NCI-H748 treated with DMSO at 0.1 percent for 48 hours (cell line): ENCODE measurements at regions not wholly inside any gene's neighbourhood (a gene's known extent, or its start where the extent isn't known, plus 50 kb on each side); places are given as distances from the start of the nearest gene placed in this dataset.

ENCODE experiments used
- DNase-seq: peaks from one replicate; lab custom pipeline; 2025; lab: John Stamatoyannopoulos, UW

DNA sequence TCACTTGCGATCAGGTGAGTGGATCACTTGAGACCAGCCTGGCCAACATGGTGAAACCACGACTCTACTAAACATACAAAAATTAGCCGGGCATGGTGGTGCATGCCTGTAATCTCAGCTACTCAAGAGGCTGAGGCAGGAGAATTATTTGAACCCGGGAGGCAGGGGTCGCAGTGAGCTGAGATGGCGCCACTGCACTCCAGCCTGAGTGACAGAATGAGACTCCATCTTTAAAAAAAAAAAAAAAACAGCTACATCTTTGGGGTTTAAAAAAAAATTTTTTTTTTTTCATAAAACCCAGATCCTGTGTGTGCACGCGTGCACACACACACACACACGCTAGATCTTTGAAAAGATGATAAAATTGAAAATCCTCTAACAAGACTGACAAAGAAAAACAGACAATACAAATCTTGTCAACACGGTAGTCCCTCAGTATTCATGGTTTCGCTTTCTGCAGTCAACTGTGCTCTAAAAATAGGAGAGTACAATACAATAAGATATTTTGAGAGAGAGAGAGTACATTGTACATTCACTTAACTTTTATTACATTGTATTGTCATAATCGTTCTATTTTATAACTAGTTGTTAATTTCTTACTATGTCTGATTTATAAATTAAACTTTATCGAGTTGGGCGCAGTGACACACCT lies 295.3 kb upstream of the RGS6 start:
- no peak for DNase-seq

DNA sequence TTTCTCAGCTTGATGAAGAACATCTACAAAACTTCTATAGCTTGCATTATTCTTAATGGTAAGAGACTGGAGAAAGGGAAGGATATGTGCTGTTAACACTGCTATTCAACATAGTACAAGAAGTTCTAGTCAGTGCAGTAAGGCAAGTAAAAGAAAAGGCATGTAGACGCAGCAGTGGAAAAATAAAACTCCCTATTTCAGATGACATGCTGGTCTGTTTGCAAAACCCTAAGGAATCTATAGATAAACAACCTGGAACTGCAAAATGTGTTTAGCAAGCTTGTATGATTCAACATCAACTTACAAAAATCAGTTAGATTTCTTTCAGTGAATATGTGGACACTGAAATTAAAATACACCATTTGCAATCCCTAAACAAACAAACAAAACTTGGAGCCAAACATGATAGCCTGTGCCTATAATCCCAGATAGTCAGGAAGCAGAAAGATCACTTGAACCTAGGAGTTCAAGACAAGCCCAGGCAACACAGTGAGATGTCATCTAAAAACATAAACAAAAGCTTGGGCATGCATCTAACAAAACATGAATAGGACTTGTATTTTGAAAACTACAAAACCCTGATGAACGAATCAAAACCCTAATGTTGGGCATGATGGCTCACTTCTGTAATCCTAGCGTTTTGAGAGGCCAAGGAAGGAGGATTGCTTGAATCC lies 293.6 kb upstream of the RGS6 start:
- no peak for DNase-seq

DNA sequence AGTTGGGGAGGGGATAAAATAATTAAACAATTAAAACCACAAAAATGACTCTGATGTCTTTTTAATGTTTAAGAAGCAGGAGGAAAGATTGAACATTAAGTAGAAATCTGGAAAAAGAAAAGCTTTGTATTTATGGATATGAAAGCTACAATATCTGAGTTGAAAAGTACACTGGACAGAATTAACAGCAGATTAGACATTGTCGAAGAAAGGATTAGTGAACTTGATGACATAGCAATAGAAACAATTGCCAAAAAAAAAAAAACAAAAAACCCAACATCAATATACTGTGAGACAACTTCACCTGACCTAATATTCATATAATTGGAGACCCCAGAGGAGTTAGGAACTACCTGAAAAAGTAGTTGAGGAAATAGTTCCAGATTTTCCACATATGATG lies 289.5 kb upstream of the RGS6 start:
- DNase-seq, result no peak

DNA sequence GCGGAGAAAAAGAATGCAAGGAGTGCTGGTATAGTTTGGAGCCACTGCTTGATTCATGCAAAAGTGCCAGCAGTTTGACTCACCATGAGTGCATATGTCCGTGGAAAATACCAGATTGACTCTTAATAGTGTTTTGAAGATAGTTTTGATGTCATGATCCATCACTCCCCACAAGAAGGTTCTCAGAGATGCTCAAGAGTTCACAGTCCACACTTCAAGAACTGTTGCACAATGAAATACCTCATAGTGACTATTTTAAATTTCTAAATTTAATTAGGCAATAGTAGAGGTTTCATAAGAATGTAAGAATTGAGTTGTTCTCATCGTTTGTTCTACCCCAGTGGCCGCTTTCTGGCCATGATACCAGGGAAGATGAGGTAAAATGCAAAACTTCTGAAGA lies 286.6 kb upstream of the RGS6 start:
- no peak for DNase-seq

DNA sequence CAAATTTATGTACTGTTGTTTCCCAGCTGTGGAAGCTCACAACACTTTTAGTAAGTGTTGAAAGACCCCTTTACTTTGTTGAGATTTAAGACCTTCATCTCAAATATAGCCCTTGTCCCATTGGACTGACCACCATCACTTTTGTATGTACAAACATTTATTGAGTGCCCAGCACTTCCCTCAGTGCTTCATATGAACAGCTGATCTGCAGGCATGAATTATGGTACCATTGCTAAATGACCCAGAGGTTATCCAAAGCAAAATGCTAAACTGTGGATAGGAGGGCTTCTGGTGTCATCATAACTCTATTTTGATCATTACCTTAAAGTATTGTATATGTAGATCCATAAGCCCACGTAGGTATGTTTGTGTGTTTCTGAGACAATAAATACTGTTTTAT lies 285.7 kb upstream of the RGS6 start:
- no peak for DNase-seq

DNA sequence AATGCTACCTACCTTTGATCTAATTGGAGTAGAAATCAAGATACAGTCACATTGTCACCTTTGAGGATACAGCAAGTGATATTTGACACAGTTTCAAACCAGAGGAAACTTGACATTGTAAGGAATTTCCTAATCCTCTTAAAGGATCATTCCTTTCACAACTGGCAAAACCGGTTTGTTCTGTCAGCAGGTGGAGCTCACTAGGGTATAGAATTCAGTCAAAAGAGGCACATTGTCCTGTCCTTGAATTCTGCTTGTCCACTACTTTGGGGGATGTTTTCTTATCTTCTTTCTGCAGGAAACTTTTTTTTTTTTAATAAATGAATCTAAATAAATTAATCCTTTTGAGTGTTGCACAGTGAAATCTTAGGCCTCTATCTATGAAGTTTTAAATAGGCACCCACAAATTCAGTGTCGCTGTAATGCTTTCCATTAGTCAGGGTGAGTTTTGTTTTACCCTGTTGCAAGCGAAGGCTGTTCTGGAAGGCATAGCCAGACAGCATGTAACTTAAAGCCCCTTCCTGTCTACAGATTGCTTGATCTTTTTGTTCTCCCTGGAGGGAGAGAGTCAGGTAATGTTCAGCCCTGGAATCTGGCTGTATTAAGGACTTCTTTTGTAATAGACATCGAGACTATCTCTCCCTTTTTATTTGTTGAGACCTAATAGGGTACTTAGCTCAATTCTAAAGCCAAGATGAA lies 285.0 kb upstream of the RGS6 start:
- DNase-seq, result peak; percentile 19

DNA sequence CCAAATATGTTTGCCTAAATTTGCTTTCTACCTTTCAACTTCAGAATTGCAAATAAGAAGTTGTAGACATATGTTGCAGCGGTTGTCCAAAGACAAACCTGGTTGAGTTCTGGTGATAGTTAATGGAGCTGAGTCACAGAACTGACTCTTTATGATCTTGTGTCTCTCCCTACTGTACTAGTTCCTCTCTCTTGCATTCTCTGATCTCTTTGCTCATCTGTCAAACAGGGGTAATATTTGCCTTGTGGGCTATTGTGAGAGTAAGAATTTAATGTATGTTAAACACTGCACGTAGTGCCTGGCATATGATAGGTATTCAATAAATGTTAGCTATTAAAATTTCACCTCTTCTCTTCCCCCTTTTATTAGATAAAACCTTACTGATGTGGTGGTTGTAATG lies 283.5 kb upstream of the RGS6 start:
- DNase-seq, result no peak

DNA sequence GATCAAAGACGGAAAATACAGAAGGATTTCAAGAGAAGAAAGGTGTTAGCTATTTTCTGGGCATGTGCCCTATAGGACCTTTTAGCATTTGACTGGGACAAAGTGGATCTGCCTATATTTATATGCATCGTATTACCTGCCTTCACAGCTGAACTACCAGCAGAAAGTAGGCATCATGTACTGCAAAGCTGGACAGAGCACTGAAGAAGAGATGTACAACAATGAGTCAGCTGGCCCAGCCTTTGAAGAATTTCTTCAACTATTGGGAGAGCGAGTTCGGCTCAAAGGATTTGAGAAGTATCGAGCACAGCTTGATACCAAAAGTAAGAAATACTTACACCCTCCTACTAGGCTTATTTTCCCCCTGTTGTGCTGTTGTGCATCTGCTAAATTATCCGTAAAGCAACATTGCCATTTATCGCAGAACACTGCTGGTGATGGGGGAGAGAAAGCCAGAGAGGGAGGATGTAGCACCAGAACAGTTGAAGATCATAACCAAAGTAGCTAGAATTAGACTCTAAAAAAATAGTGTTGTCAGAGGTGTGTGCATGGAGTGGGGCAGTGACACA lies 282.0 kb upstream of the RGS6 start:
- no peak for DNase-seq

DNA sequence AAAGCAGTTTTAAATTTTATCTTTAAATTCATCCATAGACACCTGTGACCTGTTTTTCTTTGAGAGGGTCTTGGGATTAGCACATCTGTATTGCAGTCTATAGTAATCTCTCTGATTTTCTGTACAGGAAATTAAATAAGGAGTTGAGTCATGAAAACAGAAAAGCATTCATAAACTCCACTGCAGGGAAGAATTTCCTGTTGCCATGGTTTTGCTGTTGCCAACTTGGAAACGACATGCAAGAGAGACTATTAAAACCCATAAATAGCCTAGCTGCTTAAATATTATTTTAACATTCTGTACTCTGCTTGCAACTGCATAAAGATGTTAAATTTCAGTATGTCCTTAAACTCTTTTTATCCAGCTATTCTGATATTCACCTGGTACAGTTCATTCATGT lies 281.0 kb upstream of the RGS6 start:
- DNase-seq, result no peak

DNA sequence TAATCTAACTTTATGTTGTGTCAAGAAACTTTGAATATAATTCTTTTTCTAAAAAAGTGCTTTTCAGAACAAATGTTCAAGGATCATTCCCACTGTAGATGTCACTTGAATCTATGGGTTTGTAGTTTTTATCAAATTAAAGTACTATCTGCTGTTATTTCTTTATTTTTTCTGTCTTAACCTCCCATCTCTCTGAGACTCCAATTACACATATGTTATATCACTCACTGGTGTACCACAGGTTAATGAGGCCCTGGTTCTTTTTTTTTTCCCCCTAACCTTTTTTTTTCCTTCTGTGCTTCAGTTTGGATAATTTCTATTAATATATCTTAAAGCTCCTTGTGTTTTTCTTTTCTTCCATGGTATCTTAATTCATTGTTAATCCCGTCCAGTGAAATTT lies 279.9 kb upstream of the RGS6 start:
- no peak for DNase-seq

DNA sequence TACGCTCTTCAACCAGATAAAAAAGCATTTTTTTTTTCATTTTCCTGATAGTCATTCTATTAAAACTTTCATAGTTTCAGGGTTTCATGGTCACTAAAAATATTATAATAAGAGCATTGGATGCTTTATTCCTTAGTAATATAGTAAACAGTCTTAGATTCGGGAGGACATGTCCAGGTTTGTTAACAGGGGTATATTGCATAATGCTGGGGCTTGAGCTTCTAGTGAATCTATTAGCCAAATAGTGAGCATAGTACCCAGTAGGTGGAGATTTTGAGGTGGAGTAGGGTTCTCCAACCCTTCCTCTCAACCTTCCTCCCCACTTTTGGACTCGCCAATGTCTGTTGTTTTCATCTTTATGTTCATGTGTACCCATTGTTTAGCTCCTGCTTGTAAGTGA lies 277.4 kb upstream of the RGS6 start:
- no peak for DNase-seq

DNA sequence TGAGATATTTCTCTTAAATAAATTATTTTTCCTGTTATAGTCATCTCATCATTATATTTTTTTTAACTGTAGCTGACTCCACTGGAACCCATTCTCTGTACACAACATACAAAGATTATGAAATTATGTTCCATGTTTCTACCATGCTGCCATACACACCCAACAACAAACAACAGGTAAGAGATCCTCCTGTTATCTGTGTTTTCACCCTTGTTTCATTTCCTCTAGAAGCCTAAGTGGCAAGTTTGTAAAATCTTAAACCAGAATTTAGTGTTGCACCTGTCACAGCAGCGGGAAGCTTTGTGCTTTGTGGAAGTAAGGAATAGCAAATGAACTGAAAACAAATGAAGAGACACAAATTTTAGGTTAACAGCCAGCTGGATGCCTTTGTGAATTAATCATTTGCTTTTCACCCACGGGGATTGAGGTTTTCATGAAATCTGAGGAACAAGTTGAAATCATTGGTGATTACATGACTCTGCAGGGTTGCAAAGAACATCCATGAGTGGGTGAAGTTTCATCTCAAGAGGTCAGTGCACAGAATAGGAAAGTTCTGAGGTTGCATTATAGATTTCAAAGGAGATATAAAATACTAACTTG lies 273.9 kb upstream of the RGS6 start:
- no peak for DNase-seq

DNA sequence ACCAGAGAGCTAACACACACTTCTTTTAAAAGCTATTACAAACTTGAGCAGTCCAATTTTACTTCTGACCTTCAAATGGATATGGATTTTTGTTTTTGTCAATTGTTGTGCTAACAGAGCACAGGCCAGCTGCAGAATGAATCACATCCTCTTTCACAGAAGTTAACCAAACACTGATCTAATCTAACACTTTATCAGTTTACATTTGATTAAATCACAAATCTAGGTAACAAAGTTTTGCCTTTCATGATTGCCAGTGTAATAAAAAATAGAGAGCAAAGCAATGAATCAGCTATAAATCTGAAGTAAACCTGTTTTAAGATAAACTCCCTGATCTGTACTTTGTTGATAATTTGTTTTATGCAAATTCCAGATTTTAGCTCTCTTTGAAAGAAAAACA lies 273.1 kb upstream of the RGS6 start:
- DNase-seq, result no peak

DNA sequence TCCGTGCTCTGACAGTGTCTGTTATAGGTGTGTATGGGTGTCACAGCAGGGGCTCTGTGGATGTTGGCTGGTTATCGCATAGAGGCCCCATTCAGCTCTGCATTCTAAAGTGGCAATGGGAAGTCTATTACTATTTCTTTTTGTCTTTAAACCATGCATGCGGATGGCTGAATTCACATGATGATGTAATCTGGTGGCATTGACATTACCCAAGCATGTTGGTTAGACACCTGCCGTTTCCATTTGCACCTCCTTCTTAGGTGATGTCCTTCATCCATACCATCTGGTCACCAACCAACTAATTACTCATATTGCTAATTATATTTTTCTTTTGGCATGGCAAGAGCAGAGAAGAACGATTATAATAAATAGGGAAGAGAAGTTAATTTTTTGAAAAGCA lies 270.8 kb upstream of the RGS6 start:
- no peak for DNase-seq

DNA sequence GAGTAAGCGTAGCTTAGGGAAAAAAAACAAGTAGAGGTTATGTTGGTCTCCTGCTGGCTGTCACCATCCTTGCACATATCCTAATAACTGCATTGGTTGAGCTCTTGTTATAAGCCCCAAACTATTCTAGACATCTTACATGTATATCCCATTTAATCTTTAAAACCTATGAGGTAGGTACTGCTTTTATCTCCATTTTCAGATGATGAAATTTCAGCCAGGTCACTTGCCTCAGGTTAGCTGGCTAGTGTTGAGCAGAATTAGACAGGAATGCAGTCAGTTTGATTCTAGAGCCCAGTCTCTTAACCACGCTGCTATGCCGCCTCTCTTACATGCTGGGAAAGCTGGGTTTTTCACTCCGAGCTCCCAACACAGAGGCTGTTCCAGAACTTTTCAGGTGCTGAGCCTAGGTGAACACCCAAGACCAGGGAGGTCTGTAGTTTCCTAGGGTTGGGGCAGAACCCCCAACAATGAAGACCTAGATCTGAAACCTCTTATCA lies 269.9 kb upstream of the RGS6 start:
- no peak for DNase-seq

DNA sequence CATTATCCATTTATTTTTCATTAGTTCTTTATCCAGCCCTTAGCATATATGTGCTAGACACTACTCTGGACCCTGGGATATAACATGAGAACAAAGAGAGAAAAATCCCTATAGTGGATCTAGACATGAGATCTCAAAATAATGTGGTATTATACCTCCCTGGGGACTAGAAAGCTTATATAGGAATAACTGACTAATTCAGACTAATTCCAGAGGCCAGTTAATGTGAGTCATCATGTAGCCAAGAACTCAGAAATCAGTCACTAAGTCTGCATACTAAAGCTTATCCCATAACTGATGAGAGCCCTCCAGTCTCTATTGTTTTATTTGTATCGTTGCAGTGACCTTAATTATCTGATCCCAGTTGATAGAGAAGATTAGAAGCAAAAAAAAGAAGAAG lies 267.1 kb upstream of the RGS6 start:
- DNase-seq, result no peak

DNA sequence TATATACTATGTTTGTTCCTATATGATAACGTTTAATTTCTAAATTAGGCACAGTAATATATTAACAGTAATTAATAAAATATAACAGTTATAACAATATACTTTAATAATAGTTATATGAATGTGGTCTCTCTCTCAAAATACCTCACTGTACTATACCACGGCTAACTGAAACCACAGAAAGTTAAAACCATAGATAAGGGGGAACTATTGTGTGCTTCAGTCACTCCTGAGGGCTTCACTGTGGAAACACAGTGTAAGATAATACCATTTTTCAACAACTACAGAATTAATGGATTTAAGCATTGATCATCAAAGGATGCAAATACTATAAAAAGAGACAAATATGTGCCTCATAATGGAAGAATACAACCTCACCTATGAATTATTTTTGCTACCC lies 266.4 kb upstream of the RGS6 start:
- DNase-seq, result no peak

DNA sequence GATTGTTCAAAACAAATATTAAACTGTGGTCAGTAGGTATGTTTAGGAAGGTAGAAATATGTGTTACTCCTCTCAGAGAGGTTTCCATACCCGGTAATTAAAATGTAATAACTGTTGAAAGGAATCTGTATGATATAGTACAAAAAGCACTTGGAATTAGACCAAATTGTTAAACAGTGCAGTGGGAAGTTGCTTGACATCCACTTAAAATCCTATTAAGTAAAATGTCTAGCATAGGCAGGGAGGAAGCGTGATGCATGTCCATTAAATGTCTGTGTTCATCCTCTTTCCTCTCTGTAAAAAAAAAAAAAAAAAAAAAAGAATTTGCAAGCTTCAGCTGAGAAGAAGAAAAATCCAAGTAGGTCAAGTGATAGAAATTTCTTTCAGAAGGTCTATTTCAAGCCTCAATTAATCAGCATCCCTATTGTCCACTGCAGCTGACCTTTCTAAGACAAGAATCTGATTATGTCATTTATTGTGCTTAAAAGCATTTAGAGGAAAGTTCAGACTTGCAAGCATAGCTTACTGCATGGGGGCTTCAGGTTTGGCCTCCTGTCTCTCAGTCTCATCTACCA lies 265.6 kb upstream of the RGS6 start:
- DNase-seq, result no peak

DNA sequence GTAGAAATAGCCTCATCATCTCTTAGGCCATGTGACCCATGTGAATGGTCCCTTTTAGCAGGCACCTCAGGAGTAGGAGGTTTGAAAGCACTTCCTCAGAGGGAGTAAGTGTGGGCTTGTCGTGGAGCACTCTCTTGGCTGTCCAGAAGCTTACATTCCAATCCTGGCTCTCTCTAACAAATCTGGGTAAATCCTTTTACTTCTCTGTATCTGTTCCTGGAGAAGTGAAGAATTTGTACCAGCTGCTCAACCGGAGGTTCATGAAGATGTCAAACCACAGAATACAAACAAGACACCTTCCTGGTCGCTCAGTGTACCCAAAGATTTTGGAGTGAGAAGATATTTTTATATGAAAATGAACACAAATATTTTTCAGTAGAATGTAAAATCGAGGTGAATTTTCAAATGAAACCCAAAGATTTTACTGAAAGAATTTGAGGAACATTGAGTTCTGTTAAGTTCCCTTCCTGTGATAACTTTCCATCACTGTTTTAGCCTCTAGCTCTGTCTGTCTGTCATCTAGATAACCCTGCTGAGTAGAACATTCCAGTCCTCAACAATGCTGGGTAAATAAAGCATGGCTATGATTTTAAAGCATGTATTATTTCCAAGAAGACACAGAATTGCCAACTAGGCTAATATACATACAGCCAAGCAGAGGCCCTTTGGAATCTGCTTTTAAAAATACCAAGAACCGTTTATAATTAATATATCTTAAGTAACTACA lies 263.9 kb upstream of the RGS6 start:
- DNase-seq, result no peak

DNA sequence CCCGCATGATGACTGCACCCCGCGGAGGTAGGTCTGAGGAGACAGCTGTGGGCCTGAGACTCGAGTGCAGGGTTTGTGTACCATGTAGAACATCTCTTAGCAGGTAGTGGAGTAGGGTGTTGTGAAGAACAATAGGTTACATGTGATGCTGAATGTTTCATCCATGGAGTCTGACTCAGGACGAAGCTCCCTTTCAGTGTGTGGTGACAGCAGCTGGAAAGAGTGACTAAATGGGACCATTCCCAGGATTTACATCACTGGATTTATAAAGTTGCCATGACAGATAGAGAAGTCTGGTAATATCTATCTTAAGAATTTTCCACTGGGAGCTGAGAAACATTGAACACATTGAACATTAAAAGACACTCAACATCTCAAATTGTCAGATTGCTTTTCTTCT lies 259.6 kb upstream of the RGS6 start:
- no peak for DNase-seq

DNA sequence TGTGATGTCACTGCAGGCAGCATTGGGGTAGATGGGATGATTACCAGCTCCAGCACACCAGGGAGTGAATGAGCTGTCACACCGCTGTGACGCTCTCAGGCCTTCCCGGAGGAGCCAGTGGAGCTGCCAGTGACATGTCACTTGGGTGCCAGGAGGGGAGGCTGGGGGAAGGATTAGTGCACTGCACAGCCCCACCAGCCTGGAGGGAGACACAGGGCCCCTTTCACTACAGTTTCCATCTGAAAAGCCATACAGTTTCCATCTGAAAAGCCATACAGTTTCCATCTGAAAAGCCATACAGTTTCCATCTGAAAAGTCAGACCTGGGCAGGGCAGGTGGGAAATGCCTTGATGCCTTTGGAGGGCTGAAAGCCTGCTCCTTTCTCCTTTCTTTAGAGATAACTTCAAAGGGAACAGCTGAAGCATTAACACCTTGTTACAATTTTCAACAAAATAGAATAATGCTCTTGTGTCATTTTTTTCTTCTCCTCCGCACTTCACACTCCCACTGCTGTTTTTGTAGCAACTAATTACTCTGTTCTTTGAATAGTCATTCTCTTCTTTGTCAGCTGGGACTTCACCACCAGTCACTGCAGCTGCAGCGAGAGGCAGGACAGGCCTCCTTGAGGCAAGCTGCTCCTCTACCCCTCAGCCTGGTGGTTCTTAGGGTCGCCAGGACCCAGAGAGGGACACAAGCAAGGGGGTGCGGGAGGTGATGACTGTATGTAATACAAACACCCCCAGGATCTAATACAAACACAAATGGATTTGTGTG lies 256.9 kb upstream of the RGS6 start:
- DNase-seq, result no peak
